ENCODE measurements at regions not wholly inside any gene's neighbourhood (a gene's known extent, or its start where the extent isn't known, plus 50 kb on each side); places are given as distances from the start of the nearest gene placed in this dataset.
"Not testable (repeated sequence)": the region's sequence is repeated elsewhere in the genome, so short reads cannot be mapped to it uniquely, and the experiment has no call there.

DNA sequence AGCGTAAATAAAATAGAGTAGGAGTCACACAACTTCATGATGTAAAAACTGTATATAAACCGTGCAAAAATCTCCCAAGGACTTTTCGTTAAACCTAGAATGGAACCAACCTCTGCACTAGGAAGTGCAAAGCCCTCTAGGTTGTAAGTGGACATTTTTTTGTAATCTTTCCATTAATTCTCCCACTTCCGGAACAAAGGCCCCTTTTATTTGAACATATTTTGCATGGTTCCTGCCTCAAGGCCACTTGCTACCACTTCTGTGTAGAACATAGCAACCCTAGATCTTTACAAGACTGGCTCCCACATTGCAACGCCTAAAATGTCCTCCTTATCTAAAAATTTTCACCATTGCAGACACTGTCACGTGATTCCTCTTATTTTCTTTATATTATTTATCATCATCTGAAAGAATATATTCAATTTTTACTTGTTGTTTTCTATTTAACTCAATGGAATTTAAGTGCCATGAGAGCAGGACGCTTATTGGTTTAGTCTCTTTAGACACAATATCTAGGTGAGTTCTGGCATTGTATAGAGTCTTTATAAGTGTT, 249.6 kb upstream of the TMEFF2 start:
- DNase-seq, result no peak

GRCh38 chr2:192443831-192444230, 249.1 kb upstream of the TMEFF2 start:
- DNase-seq, result no peak

DNA sequence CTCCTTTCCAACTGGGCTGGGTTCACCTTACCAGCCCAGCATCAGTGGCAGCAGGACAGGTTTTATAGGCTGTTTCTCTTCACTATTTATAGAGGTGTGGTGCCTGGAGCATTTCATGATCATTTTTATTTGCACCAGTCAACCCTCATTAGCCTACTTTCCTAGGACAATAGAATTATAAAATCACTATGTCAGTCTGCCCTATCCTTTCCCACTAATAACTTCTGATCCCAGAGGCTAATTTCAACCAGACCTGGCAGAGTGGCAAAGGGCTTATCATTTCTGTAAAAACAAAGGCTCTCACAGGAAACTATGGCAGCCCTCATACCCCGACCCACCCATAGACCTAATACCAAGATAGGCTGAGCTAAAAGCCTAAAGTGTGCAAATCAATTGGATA, 243.5 kb upstream of the TMEFF2 start:
- no peak for DNase-seq

GRCh38 chr2:192437653-192438052, 242.9 kb upstream of the TMEFF2 start:
- DNase-seq, result no peak

- DNase-seq, result no peak
These were observed 229.5 kb upstream of the TMEFF2 start for GRCh38 chr2:192424243-192424642.

DNA sequence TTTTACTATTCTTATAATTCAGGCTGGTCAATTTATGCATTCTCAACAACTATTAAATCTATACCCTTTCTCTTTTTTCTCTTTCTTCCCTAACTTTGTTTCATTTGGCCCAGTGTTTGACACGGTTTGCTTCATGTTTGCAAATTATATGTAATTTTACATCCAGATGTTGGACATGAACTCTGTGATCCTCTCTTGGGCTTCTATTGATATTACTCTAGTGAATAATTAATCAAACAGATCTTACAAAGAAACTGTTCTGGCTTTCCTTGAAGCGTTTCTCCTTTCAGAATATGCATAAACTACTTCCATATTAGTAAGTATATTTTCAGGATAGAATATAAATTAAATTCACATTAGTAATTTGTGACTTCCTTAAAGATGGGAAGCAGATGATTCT, 225.1 kb upstream of the TMEFF2 start:
- DNase-seq, result no peak

- DNase-seq, result no peak
These were observed 221.3 kb upstream of the TMEFF2 start for GRCh38 chr2:192416060-192416459.

DNA sequence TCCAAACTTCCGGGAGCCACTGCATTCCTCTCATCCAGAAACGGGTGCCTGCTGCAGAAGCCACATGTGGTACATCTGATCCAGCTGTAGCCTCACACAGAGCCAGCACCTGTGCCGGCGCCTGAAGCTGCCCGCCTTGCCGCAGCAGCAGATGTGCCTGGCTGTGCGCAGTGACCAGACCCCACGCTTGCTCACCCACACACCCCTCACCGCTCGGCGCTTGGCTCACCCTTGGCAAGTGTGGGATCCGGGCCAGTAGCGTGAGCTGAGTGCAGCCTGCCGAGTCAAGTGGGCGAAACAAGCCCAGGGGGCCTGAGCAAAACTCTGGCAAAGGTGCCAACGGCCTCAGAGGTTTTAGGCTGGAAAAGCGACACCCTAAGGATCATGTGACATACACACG, 220.1 kb upstream of the TMEFF2 start:
- DNase-seq, result no peak

GRCh38 chr2:192413812-192414681, 219.3 kb upstream of the TMEFF2 start:
- DNase-seq, result no peak

GRCh38 chr2:192412866-192413265, 218.1 kb upstream of the TMEFF2 start:
- not testable (repeated sequence) for DNase-seq

GRCh38 chr2:192412394-192412793, 217.7 kb upstream of the TMEFF2 start:
- DNase-seq, result no peak

DNA sequence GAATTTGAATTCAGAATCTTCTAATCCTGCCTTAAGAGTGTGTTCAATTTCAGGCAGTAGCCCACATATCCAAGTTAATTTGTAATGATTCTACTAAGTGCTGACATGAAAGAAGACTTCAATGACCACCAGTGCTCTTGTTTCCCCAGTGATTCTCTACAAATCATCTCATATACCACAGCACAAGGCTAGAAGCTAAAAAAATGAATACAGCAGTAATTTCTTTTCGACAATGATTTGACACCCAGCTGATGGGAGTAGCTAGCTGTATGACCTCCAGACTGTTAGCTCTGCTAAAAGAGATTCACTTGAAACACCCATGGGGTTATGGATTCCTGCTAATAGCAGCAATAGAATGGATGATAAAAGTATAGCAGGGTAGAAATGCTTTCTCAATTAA, 217.0 kb upstream of the TMEFF2 start:
- DNase-seq, result no peak

- no peak for DNase-seq
These were observed 215.6 kb upstream of the TMEFF2 start for GRCh38 chr2:192410319-192410718.

DNA sequence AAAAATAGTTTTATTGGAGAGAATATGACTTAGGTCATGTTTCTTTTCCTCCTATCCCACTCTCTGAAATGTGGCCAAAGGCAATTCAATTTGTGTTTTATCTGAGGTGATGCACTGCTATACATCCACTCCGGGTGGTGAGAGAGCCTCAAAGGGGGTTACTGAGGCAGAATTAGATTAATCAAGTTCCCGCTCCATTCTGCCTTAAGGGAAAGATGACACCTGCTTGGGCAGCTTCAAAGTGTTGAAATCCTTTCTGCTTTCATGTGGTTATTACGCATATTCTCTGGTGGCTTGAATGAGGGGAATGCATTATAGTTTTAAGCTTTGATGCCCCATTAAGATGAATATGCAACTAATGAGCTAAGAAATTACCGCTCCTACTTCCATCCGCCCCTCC, 213.0 kb upstream of the TMEFF2 start:
- no peak for DNase-seq

DNA sequence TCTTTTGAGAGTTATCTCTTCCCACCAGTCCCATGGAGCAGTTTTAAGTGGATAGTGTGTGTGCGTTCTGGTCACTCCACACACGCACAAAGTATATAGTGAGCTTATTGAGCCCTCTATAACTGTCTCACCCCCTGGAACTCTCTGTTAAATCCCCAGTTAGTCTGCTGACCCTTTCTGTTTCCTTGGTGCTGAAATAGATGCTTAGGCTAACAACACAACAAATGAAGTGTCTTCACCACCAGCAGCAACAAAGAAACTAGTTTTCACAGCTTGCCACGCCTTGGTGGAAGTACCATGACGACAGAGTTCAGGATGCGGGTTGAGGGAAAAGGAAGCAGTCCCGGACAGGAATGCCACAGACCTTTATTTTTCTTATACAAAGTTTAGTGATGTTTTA, 203.5 kb upstream of the TMEFF2 start:
- DNase-seq, result no peak

DNA sequence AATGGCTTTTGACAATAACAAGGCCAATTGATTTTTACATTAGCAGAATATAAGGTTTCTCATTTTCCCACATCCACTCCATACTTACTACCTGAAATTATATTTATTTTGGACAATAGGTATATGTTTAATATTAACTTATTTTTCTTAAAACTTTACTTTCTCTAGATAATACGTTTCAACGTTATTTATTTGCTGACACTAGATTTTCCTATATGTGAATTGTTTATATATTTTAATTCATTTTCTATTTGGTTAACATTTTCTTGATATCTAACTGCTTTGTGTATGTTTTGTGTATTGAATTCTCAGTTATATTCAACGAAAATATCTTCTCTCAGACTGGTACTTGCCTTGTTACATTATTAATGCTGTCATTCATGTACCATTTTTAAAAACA, 199.9 kb upstream of the TMEFF2 start:
- no peak for DNase-seq

- DNase-seq, result no peak
These were observed 196.3 kb upstream of the TMEFF2 start for GRCh38 chr2:192391041-192391440.

GRCh38 chr2:192390401-192390800, 195.7 kb upstream of the TMEFF2 start:
- no peak for DNase-seq

- not testable (repeated sequence) for DNase-seq
These were observed 189.5 kb upstream of the TMEFF2 start for GRCh38 chr2:192384191-192384590.

- DNase-seq, result no peak
These were observed 186.3 kb upstream of the TMEFF2 start for GRCh38 chr2:192381082-192381481.

- DNase-seq, result no peak
These were observed 185.0 kb upstream of the TMEFF2 start for GRCh38 chr2:192379736-192380135.

- no peak for DNase-seq
These were observed 182.4 kb upstream of the TMEFF2 start for GRCh38 chr2:192377173-192377572.

DNA sequence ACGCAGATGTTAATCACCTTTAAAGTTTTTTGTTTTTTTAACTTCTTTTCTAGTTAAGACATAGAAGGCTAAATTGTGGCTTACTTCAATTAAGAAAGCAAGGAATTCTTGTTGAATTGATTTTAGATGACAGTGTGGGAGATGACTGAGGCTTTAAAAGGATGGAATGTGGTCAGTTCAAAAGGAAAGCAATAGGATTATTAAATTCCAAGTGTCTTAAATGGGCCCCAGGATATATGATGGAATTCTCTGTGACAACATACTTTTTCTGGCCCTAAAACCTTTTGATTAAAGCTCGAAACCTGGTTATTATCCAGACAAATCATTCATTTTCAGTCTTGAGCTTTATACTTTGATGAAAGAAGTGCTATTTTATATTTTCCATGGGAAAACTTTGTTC, 179.0 kb upstream of the TMEFF2 start:
- no peak for DNase-seq

- no peak for DNase-seq
These were observed 178.5 kb upstream of the TMEFF2 start for GRCh38 chr2:192373221-192373620.

GRCh38 chr2:192369969-192370368, 175.2 kb upstream of the TMEFF2 start:
- DNase-seq, result no peak

All from DMS 273 treated with DMSO at 0.1 percent for 48 hours (cell line).